ENCODE measurements at regions not wholly inside any gene's neighbourhood (a gene's known extent, or its start where the extent isn't known, plus 50 kb on each side); places are given as distances from the start of the nearest gene placed in this dataset.

DNA sequence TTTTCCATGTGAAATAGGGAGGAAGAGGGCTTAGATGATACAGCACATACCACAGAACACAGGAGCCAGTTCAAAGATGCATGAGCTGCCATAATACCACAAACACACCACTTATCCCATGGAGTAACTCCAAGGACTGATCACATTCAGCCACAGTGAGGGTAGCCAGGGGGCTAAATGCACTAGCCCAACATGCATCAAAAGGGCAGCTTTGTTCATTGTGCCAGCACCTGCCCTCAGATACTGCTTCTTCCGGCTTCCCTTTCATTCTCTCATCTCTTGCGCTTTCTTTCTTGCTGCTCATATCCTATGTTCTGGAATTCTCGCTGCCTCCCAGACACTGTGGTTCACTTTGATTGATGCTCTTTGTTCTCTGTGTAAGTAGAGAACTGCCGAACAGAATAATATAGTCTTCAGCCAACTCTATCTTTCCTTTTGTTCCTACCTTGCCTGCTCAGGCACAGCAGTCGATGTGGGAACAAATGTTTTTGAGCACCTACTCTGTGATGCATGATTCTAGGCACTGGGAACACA lies 50.0 kb upstream of the SYT6 start:
- Mint-ChIP-seq H3K9me3 (no peaks in the 10 kb centered on the region), H3K36me3 (ENCODE audit: insufficient read depth) (no peaks in the 10 kb centered on the region), H3K27ac (no peak overlapping the region), H3K4me1 (ENCODE audit: low read depth in 2 of 2) (peaks cover 24 to 32% of the 10 kb centered on the region in 2 donors), H3K4me3 (no peak overlapping the region), H3K27me3 (peaks cover 63 to 85% of the 10 kb centered on the region in 2 donors)
- no peak for DNase-seq
- ATAC-seq (replicated peaks): no peak
